IMR-90 (cell line): ENCODE measurements at regions not wholly inside any gene's neighbourhood (a gene's known extent, or its start where the extent isn't known, plus 50 kb on each side); places are given as distances from the start of the nearest gene placed in this dataset.

Source experiments
- BHLHE40 ChIP-seq: fragments of 150-350 bp; IDR thresholded peaks from 2 replicates; pipeline ENCODE4 v1.6.1; 2016; ENCODE audit warnings: mild to moderate bottlenecking, low read depth, low read length
- CEBPB ChIP-seq: IDR thresholded peaks from 2 replicates; pipeline ENCODE4 v1.6.1; 2012; ENCODE audit warnings: low read depth, low read length, improper control_type of control experiment
- MXI1 ChIP-seq: IDR thresholded peaks from 2 replicates; pipeline ENCODE4 v1.6.1; 2012; ENCODE audit warnings: low read depth, mild to moderate bottlenecking, low read length, moderate library complexity, borderline replicate concordance
- NFE2L2 ChIP-seq: fragments of 150-350 bp; IDR thresholded peaks from 2 replicates; pipeline ENCODE4 v1.6.1; 2016; ENCODE audit warnings: low read depth, mild to moderate bottlenecking, low read length
- POLR2A ChIP-seq: IDR thresholded peaks from 2 replicates; pipeline ENCODE4 v1.6.1; 2012; ENCODE audit warnings: mild to moderate bottlenecking, low read depth, low read length
- RAD21 ChIP-seq: IDR thresholded peaks from 2 replicates; pipeline ENCODE4 v1.6.1; 2012; ENCODE audit warnings: low read length, improper control_type of control experiment
- RCOR1 ChIP-seq: IDR thresholded peaks from 2 replicates; pipeline ENCODE4 v1.6.1; 2012; ENCODE audit warnings: mild to moderate bottlenecking, low read length, improper control_type of control experiment; ENCODE audit not compliant: insufficient replicate concordance
- RFX5 ChIP-seq: IDR thresholded peaks from 2 replicates; pipeline ENCODE4 v1.8.0; 2012; ENCODE audit warnings: low read depth, mild to moderate bottlenecking, low read length, moderate library complexity
- TF ChIP-seq, protein P1 (sequence below): conservative IDR thresholded peaks from 2 replicates; pipeline ENCODE4 v1.5.1; 2012; ENCODE audit warnings: mild to moderate bottlenecking, low read depth, low read length, improper control_type of control experiment
- TF ChIP-seq, protein P2 (sequence below): fragments of 150-350 bp; IDR thresholded peaks from 2 replicates; pipeline ENCODE4 v1.6.1; 2016; ENCODE audit warnings: low read depth, mild to moderate bottlenecking, low read length, moderate library complexity, borderline replicate concordance
- TF ChIP-seq, protein P3 (sequence below): fragments of 150-350 bp; IDR thresholded peaks from 2 replicates; pipeline ENCODE4 v1.6.1; 2017; ENCODE audit warnings: mild to moderate bottlenecking, antibody characterized with exemption, low read length, low read depth

DNA sequence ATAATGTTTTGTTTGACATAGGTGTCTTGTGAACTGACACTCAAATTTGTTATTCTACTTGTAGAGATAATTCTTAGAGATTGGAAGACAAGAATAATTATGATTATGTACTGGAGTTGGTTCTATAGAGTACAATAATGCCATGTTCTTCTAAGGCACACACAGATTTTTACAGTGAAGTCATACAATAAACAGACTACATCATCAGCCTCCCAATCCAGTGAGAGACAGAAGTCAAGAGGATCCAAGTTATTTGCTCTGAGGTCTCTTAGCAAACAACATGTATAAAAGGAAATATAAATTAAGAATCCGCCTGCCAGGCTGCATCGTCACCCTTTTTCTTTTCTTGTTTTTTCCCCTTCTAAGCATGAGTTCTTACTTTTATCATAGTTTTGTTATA is 613.5 kb upstream of the SETBP1 start:
- TF ChIP-seq POLR2A (no peak), NFE2L2 (no peak), MXI1 (no peak), CEBPB (no peak), RAD21 (no peak), BHLHE40 (no peak), RCOR1 (no peak), RFX5 (no peak)
- TF ChIP-seq, protein P1, sequence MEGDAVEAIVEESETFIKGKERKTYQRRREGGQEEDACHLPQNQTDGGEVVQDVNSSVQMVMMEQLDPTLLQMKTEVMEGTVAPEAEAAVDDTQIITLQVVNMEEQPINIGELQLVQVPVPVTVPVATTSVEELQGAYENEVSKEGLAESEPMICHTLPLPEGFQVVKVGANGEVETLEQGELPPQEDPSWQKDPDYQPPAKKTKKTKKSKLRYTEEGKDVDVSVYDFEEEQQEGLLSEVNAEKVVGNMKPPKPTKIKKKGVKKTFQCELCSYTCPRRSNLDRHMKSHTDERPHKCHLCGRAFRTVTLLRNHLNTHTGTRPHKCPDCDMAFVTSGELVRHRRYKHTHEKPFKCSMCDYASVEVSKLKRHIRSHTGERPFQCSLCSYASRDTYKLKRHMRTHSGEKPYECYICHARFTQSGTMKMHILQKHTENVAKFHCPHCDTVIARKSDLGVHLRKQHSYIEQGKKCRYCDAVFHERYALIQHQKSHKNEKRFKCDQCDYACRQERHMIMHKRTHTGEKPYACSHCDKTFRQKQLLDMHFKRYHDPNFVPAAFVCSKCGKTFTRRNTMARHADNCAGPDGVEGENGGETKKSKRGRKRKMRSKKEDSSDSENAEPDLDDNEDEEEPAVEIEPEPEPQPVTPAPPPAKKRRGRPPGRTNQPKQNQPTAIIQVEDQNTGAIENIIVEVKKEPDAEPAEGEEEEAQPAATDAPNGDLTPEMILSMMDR, result no peak
- TF ChIP-seq, protein P2, sequence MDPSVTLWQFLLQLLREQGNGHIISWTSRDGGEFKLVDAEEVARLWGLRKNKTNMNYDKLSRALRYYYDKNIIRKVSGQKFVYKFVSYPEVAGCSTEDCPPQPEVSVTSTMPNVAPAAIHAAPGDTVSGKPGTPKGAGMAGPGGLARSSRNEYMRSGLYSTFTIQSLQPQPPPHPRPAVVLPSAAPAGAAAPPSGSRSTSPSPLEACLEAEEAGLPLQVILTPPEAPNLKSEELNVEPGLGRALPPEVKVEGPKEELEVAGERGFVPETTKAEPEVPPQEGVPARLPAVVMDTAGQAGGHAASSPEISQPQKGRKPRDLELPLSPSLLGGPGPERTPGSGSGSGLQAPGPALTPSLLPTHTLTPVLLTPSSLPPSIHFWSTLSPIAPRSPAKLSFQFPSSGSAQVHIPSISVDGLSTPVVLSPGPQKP, result no peak
- TF ChIP-seq, protein P3, sequence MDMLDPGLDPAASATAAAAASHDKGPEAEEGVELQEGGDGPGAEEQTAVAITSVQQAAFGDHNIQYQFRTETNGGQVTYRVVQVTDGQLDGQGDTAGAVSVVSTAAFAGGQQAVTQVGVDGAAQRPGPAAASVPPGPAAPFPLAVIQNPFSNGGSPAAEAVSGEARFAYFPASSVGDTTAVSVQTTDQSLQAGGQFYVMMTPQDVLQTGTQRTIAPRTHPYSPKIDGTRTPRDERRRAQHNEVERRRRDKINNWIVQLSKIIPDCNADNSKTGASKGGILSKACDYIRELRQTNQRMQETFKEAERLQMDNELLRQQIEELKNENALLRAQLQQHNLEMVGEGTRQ, result no peak
